ENCODE measurements at regions not wholly inside any gene's neighbourhood (a gene's known extent, or its start where the extent isn't known, plus 50 kb on each side); places are given as distances from the start of the nearest gene placed in this dataset.
"Not testable (repeated sequence)": the region's sequence is repeated elsewhere in the genome, so short reads cannot be mapped to it uniquely, and the experiment has no call there.

DNA sequence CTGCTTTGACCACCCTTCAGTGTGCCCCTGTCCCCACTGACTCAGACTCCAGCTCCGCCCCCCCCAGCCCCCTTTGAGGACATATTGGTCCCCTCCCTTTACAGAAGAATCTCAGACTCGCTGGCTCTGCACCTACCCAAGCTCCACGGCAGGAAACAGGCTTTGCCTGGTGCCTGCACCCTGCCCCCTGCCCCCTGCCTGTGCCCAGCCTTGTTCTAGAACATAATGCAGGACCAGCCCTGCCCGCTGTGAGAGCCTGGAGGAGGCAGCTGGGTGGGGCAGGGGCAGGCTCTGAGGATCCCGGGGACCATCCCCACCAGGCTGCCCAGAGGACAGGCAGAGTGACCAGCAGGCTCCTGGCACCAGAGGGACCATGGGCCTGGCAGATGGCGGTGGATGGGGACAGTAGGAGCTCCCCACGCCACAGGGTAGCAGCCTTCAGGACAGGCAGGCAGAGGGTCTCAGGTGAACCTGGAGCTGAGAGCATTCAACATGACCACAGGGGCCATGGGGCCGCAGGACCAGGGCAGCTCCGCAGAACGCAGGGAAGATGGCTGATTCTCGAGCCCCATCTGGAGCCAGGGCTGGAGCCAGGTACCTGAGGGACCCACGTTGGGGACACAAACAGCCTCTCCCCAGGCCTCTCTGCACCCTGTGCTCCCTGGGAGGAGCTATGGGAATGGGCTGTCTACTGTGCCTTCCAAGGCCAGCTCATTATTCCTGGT lies 165.0 kb upstream of the FOXD4L5 start:
- not testable (repeated sequence) for DNase-seq

DNA sequence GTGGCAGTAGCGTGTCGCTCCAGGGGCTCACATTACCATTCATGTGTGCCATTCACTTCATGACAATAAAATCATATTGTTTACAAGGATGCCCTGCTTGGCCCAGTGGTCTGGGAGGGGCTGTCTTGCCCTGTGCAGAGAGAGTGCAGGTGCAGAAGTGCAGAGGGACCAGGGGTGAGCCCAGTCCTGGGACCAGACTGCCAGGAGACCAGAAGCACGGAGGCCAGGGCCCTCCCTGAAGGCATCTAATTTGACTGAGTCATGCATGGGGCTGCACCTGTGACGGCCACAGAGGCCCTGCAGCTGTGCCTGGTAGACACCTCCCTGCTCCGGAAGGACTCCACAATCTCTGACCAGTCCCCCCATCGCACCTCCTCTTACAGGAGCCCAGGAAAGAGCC lies 164.4 kb upstream of the FOXD4L5 start:
- DNase-seq, result no peak

DNA sequence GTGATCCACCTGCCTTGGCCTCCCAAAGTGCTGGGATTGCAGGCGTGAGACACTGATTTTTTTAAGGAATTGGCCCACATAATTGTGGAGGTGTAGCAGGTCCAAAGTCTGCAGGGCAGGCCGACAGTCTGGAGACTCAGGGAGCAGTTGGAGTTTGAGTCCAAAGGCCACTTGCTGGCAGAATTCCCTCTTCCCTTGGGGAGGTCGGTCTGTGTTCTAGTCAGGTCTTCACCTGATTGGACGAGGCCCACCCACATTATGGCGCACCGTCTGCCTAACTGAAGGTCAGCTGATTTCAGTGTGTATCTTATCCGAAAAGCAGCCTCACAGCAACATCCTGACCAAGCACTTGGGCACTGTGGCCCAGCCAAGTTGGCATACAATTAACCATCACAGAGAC lies 162.1 kb upstream of the FOXD4L5 start:
- not testable (repeated sequence) for DNase-seq

DNA sequence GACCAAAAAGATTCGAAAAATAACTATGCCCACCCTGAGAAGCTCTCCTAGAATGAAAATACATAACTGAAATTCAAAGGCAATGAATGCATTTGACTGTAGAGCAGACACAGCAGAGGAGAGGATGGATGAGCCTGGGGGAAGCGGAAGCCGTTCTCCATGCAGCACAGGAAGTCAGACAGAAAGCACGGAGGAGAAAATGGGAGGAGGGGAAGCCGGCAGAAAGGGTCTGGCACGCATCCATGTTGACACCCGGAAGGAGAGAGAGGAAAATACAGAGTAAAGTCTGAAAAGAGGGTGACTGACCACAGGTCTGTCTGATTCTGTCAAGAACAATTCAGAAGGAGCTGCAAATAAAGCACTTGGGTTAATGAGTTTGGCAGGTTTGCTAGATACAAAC lies 161.0 kb upstream of the FOXD4L5 start:
- DNase-seq, result not testable (repeated sequence)

DNA sequence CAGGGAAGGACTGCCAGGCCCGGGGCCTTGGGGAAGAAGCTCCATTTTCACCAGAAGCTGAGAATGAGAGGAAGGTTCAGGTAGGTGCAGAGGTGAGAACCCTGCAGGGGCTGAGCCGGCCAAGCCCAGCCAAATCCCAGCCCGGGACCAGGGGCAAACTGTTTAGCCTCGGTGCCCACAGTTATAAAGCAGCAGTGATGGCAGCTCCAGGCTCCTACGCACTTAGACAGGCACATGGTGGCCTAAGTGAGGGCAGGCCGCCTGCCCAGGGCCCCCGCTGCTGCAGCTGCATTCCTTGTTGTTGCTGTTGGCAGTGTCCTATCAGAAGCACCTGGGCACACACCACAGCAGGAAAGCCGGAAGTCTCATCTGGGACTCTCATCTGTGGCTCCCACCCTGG lies 159.9 kb upstream of the FOXD4L5 start:
- no peak for DNase-seq

DNA sequence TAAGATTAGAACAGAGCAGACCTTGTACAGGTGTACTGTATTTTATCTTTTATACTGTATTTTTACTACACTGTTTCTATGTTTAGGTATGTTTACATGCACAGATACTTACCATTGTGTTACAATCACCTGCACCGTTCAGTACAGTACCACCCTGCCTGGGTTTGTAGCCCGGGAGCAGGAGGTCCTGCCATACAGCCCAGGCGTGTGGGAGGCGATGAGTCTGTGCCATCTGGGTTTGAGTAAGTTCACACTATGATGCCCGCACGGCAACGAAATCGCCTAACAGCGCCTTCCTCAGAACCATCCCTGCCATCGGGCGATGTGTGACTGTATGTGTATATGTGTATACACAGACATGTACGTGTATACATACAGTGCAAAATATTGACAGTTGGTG lies 157.1 kb upstream of the FOXD4L5 start:
- DNase-seq, result not testable (repeated sequence)

DNA sequence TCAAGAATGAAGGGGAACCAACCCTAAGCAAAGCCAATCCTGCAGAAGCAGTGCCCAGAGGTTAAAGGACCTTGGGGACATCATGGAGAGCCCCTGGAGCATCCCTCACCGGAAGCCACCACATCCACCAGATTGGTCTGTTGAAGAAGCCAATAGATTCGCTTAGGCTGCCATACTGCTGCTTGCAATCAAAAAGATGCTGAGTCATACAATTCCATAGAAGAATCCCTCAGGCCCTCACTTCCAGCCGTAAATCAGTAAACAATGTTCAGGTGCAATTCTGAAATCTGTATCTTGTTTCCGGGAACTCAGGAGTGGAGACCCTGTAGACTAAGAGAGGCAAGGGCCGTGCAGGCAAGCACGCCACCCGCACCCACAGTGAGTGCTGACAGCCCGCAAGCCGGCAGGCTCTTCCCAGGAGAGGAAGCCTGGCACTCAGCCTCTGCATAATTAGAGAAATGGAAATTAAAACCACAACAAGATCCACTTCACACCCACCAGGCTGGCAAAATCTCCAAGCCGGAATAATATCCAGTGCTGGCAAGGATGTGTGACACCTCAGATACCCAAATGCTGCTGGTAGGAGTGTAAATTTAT lies 156.4 kb upstream of the FOXD4L5 start:
- DNase-seq, result not testable (repeated sequence)

DNA sequence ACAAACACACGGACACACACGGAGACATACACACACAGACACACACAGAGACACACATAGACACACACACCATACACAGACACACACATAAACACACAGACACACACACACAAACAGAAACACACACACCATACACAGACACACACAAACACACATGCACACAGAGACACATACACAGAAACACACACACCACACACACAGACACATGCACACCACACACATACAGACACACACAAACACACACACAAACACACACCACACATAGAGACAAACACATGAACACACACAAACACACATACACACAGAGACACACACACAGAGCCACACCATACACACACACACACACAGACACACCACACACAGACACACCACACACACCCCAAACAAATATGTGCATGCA lies 152.7 kb upstream of the FOXD4L5 start:
- no peak for DNase-seq

DNA sequence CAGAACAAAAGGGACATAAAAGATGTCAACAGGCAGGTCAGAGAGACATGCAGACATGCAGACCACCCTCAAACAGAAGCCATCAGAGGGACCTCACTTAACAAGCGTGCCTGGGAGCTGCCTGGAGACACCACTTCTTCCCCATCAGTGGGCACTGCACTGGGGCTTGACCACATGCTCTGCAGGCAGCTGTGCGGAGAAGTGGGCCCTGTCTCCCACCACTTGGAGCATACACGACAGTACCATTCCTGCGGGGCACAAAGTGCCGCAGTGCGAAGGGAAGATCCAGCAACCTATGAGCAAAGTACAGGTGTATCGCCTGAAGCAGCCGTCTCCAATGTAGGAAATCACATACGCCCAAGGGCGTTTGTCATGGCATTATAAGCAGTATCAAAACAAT lies 150.5 kb upstream of the FOXD4L5 start:
- DNase-seq, result no peak

DNA sequence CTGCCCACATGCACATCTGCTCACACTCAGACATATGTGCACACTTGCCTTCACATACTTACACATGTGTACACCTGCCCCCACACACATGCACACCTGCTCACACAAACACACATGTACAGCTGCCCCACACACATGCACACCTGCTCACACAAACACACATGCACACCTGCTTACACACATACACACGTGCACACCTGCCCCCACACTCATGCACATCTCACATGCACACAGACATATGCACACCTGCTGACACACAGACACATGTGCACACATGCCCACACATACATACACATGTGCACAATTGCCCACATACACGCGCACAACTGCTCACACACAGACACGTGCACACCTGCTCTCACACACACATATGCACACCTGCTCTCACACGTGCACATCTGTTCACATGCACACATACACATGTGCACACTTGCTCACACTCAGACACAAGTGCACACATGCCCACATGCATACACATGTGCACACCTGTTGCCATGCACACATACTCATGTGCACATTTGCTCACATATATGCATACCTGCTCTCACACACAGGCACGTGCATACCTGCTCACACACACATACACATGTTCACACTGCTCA lies 147.8 kb upstream of the FOXD4L5 start:
- no peak for DNase-seq

DNA sequence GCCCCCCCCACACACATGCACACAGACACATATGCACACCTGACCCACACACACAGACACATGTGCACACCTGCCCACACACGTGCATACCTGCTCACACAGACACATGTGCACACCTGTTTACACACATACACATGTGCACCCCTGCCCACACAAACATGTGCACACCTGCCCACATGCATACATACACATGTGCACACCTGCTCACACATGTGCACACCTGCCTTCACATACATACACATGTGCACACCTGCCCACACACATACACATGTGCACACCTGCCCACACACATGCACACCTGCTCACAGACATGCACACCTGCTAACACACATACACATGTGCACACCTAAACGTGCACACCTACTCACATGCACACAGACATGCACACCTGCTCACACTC lies 147.0 kb upstream of the FOXD4L5 start:
- DNase-seq, result no peak

DNA sequence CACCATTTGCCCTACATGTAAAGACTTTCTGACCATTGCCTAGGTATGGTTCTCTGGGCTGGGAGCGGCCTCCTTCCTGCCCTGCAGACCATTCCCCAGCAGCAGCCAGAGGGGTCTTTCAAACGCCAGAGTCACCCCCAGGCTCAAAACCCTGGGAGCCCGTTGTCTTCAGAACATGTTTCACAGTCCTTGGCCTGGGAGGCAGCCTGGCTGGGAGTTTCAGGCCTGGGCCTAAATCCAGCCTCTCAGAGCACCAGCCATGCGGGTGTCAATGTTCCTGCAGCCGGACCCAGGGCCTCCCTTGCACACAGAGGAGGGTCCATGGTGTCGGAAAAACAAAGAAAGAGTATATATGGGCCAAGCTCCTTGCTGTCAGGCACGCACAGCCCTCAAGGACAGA lies 145.2 kb upstream of the FOXD4L5 start:
- no peak for DNase-seq

DNA sequence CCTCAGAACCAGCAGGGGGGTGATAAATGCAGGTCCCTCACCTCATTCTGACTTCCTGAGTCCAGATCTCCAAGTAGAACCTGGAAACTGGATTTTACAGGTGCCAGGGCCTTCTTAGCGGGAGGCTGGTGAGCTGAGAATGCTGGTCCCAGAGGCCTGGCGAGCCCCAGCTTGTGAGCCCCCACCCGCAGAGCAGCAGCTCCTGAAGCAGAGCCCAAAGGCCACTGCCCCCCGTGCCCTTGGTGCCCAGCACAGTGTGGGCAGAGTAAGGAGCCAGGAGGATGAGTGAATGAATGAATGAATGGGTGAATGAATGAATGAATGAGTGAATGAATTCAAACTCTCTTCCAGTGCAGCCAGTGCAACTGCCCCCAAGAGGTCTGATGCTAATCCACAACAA lies 142.4 kb upstream of the FOXD4L5 start:
- DNase-seq, result not testable (repeated sequence)

DNA sequence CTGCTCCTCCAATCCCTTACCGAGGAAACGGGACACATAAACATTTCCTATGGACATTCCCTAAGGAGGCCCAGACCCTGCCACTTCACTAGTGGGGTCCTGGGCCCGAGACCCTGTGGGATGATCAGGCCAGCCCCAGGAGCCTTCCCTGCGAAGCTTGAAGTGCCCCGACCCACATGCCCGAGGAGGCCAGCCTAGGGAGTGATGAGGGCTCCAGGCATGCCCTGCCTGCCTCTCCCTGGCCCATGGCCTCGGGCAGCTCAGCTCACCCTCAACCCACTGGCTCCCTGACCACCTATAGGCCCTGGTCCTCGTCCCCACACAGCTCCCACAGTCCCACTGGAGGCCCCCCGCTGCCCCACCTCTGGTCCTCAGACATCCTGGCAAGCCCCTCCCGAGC lies 141.8 kb upstream of the FOXD4L5 start:
- DNase-seq, result not testable (repeated sequence)

DNA sequence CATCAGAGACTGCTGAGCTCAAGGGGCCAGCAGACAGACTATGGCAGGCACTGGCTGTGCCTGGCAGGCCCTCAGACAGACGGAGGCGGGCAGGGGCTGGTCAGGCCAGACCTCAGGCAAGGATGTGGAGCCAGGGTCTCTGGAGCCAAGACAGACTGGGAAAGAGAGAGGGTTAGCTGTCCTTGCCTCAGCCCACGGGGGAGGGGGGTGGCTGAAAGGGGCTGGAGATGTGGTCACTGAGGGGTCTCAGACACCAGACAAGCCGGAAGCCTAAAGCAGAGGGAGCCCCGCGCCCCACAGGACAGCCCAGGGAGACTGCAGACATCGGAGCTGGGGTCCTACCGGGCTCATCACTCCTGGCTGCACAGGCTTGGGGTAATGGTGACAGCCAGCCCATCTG lies 141.2 kb upstream of the FOXD4L5 start:
- DNase-seq, result no peak

DNA sequence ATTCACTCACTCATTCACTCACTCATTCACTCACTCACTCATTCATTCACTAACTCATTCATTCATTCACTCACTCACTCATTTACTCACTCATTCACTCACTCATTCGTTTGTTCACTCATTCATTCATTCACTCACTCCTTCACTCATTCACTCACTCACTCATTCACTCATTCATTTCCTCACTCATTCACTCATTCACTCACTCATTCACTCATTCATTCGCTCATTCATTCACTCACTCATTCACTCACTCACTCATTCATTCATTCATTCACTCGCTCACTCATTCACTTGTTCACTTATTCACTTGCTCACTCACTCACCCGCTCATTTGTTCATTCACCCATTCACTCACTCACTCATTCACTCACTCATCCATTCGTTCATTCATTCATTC lies 140.2 kb upstream of the FOXD4L5 start:
- not testable (repeated sequence) for DNase-seq

DNA sequence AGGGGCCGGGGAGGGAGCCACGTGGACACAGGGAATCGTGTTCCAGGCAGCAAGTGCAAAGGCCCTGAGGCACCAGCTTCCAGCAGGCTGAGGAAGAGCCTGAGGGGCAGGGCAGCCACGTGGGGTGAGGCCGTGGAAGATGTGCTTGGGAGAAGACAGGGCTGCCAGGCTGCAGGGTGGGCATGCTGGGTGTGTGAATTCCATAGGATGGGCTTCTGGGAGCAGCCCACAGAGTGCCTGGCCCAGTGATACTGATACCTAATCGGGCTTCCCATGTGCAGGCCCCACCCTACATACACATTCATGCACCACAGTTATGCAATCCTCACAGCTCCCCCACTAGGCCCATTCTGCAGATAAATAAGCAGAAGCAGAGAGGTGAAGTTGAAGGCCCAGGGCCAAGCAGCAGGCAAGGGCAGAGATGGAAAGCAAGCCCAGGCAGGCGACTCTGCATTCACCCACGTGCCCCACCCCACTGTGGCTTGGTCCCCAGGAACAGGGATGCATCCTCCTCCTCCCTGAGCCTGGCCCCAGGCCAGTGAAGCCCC lies 139.5 kb upstream of the FOXD4L5 start:
- not testable (repeated sequence) for DNase-seq

DNA sequence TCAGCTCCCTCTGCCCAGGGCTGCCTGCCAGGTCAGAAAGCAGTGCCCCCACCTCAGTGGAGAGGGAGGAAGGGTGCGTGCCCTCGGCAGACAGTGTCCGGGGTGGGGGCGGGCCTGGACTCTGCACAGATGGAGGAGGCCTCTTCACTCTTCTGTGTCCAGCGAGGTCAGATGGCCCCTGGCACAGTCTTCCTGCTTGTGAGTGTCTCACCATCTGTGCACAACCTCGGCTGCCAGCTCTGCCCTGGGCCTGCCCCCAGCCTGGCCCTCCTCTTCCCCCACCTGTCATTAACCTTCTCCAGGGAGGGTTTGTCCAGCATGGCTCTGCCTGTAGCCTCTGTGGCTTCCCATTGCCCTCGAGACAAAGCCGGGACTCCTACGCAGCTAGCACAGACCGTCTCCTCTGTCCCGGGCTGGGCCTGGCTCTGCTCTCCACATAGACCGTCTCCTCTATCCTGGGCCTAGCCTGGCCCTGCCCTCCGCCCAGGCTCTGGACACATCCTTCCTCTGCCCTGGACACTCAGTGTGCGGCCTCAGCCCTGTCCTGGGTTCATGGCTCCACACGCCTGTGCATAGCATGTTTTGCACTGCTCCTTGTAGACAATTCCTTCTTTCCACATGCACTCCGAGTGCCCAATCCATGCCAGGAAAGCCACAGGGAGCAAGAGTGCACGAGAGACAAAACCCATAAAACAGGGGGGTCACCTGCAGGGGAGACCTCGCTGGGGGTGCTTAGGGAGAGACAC lies 138.9 kb upstream of the FOXD4L5 start:
- not testable (repeated sequence) for DNase-seq

DNA sequence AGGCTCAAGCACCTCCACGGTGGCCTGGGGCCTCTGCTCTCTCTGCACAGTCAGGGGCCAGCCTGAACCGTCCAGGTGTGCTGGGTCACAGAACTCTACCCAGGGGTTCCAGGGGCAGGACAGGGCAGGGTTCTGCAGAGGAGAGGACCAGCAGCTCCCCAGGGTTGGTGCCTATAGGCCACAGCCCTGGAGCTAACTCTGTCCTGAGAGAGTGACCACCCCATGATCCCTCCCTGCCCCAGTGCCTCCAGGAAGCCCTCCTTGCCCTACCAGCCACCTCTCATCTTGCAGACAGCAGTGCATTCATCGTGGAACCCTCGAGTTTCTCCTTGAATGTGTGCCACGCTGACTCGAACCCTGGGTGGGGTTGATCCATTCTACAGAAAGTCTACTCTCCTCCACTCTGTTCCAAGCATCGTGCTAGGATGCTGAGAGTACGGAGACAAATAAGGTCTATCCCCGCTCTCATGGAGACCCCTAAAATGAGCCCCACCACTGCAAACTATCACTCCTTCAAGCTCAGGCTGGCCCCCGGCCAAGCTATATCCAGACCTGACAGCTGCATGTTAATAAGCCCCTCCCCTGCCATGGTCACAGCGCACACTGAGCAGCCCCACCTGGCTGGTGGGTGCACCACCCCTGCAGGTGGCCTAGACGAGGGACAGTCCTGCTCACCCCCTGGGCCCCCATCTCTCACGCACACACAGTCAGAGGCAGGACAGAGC lies 138.1 kb upstream of the FOXD4L5 start:
- DNase-seq, result not testable (repeated sequence)

DNA sequence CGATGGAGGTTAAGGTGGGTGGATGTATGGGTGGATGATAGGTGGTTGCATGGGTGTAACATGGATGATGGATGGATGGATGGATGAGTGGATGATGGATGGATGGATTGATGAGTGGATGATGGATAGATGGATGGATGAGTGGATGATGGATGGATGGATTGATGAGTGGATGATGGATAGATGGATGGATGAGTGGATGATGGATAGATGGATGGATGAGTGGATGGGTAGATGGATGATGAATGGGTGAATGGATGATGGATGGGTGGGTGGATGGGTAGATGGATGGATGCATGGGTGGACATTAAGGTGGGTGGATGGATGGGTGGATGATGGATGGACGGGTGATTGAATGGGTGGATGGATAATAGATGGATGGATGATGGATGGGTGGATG lies 136.5 kb upstream of the FOXD4L5 start:
- not testable (repeated sequence) for DNase-seq

DNA sequence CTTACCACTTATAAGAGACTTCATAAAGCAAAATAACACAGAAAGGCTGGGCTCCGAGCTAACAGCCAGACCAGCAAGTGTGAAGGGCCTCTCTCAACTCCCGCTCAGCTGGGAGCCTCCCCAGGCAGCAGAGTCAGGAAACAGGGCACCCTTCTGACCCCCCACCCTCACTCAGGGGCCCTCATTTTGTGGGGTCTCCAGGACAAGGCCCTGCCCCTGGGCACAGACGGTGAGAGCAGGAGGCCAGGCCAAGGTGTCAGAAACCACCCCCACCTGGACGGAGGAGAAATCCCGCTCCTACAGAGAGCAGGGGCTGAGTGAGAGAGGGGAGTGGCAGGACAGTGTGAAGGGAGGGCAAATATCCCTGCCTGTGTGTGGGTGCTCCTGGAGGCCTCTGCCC lies 135.8 kb upstream of the FOXD4L5 start:
- DNase-seq, result no peak

DNA sequence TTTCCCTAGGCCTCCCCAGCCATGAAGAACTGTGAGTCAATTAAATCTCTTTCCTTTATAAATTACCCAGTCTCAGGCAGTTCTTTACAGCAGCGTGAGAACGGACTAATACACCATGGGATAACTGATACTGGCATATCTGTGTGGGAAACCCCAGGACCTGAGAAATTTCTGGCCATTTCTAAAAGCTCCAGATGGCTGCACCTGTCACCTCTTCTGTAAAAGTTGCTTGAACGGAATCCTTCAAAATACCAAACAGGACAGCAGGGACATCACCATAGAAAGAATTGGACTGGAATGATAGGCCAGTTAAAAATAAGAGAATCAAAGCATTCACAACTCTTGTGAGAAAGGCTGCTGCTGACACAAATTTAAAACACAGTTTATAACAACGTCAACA lies 134.0 kb upstream of the FOXD4L5 start:
- not testable (repeated sequence) for DNase-seq

DNA sequence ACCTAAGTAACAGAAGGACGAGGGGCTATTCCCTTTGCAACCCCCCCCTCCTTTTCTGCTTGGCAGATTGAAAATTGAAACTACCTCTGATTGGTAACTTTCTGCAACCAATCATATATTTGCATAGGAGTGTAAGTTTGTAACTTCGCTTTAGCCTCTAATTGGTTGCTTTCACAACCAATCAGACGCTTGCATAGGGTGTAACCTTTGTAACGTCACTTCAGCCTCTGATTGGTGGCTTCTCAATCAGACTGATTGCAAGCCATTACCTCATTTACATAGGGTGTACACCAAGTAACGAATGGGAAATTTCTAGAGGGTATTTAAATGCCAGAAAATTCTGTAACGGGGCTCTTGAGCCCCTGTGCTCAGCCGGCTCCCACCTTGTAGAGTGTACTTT lies 131.9 kb upstream of the FOXD4L5 start:
- not testable (repeated sequence) for DNase-seq

All from stimulated activated CD4-positive, alpha-beta T cell treated with anti-CD3 and anti-CD28 coated beads, Interleukin-15, amount 100 ng/mL, for 24 hours (primary cell).